CD4-positive, alpha-beta T cell (primary cell): ENCODE measurements at regions not wholly inside any gene's neighbourhood (a gene's known extent, or its start where the extent isn't known, plus 50 kb on each side); places are given as distances from the start of the nearest gene placed in this dataset.
"Not testable (repeated sequence)": the region's sequence is repeated elsewhere in the genome, so short reads cannot be mapped to it uniquely, and the experiment has no call there.

Experiments used
- ATAC-seq: fragments of 200-7000 bp; cut with Tn5 transposase; one replicate; pipeline ENCODE4 v1.10.0; 2022; ENCODE audit warnings: mild to moderate bottlenecking; ENCODE audit not compliant: poor library complexity
- CTCF ChIA-PET: fragments of 350-600 bp; sonication (Branson Sonifier 250); formaldehyde crosslinking; loops from one replicate; lab custom pipeline; 2021; ENCODE audit warnings: antibody characterized with exemption, inconsistent platforms; lab: Charles Lee
- POLR2A ChIA-PET: fragments of 350-600 bp; sonication (Branson Sonifier 250); formaldehyde crosslinking; loops from one replicate; lab custom pipeline; 2021; ENCODE audit warnings: antibody characterized with exemption, inconsistent platforms; lab: Charles Lee
- DNase-seq, 14 experiments: peaks; one replicate each; pipeline ENCODE4 v3.0.0-alpha.2; 2013 to 2020; ENCODE audit warnings: mixed read lengths in 2 of 14
- H3K27ac ChIP-seq, 2 donors: one replicate each; pipeline versions ENCODE4 v1.5.1 to v1.7.0; 2013; ENCODE audit warnings: low read length in 2 of 2, low read depth in 1 of 2, mild to moderate bottlenecking in 1 of 2
- H3K27me3 ChIP-seq, 2 experiments: 1 replicate in 1 of 2; 2 replicates in 1 of 2; pipeline versions ENCODE4 v1.6.1 to v1.7.0; 2013; ENCODE audit warnings: low read length in 2 of 2, control low read depth in 1 of 2, mild to moderate bottlenecking in 1 of 2, moderate library complexity in 1 of 2; ENCODE audit not compliant: insufficient read depth in 2 of 2, control insufficient read depth in 1 of 2
- H3K36me3 ChIP-seq: one replicate; pipeline ENCODE4 v1.6.1; 2013; ENCODE audit warnings: low read length, control low read depth; ENCODE audit not compliant: insufficient read depth
- H3K4me1 ChIP-seq: one replicate; pipeline ENCODE4 v1.6.1; 2013; ENCODE audit warnings: low read length, control low read depth; ENCODE audit not compliant: insufficient read depth
- H3K4me3 ChIP-seq: one replicate; pipeline ENCODE4 v1.5.1; 2013; ENCODE audit warnings: mild to moderate bottlenecking, low read length, moderate library complexity
- H3K9me3 ChIP-seq, 2 experiments: 1 replicate in 1 of 2; 2 replicates in 1 of 2; pipeline versions ENCODE4 v1.6.1 to v1.7.0; 2013; ENCODE audit warnings: low read length in 2 of 2, mild to moderate bottlenecking in 2 of 2, control low read depth in 1 of 2, moderate library complexity in 1 of 2; ENCODE audit not compliant: control insufficient read depth in 1 of 2, insufficient read depth in 1 of 2
- H3K27ac Mint-ChIP-seq: one replicate; pipeline ENCODE4 v1.8.0; 2020; ENCODE audit warnings: mixed read lengths
- H3K27me3 Mint-ChIP-seq: one replicate; pipeline ENCODE4 v1.8.0; 2021; ENCODE audit warnings: mixed read lengths
- H3K36me3 Mint-ChIP-seq: one replicate; pipeline ENCODE4 v1.8.0; 2021; ENCODE audit warnings: low read depth, mixed read lengths
- H3K4me1 Mint-ChIP-seq: one replicate; pipeline ENCODE4 v1.8.0; 2021; ENCODE audit warnings: low read depth, mixed read lengths
- H3K4me3 Mint-ChIP-seq: one replicate; pipeline ENCODE4 v1.8.0; 2020; ENCODE audit warnings: mild to moderate bottlenecking, mixed read lengths
- H3K9me3 Mint-ChIP-seq: one replicate; pipeline ENCODE4 v1.8.0; 2020; ENCODE audit warnings: mixed read lengths
- intact Hi-C, 2 experiments: fragments of 100-400 bp; cut with DNase I in 1 of 2; cut with micrococcal nuclease in 1 of 2; formaldehyde crosslinking; loops; one replicate each; pipeline versions ENCODE4 v1.15.1 to v1.9.0; 2023 to 2025; cut with DNase I, micrococcal nuclease
- TF ChIP-seq, protein P1 (sequence below): fragments of 200-600 bp; IDR thresholded peaks from one replicate; pipeline ENCODE4 v1.8.0; 2022; ENCODE audit warnings: antibody characterized with exemption, mild to moderate bottlenecking

GRCh38 chr7:84900215-84900614 lies 286.6 kb downstream of the SEMA3D start:
- no peaks in the 10 kb centered on the region for H3K9me3 ChIP-seq
- H3K36me3 Mint-ChIP-seq: no peaks in the 10 kb centered on the region
- H3K27me3 Mint-ChIP-seq: no peaks in the 10 kb centered on the region
- H3K27ac ChIP-seq: no peak overlapping the region
- POLR2A ChIA-PET: no interaction called here
- CTCF ChIA-PET: no interaction called here
- intact Hi-C loops: no loop called here
- H3K9me3 Mint-ChIP-seq: peaks cover 2% of the 10 kb centered on the region
- TF ChIP-seq, protein P1, sequence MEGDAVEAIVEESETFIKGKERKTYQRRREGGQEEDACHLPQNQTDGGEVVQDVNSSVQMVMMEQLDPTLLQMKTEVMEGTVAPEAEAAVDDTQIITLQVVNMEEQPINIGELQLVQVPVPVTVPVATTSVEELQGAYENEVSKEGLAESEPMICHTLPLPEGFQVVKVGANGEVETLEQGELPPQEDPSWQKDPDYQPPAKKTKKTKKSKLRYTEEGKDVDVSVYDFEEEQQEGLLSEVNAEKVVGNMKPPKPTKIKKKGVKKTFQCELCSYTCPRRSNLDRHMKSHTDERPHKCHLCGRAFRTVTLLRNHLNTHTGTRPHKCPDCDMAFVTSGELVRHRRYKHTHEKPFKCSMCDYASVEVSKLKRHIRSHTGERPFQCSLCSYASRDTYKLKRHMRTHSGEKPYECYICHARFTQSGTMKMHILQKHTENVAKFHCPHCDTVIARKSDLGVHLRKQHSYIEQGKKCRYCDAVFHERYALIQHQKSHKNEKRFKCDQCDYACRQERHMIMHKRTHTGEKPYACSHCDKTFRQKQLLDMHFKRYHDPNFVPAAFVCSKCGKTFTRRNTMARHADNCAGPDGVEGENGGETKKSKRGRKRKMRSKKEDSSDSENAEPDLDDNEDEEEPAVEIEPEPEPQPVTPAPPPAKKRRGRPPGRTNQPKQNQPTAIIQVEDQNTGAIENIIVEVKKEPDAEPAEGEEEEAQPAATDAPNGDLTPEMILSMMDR: no peak
- no peaks in the 10 kb centered on the region for H3K4me1 Mint-ChIP-seq
- H3K4me1 ChIP-seq: no peaks in the 10 kb centered on the region
- ATAC-seq (no peak), DNase-seq (no peak)
- no peaks in the 10 kb centered on the region for H3K27me3 ChIP-seq
- H3K4me3 Mint-ChIP-seq: no peak overlapping the region
- H3K4me3 ChIP-seq: no peak overlapping the region
- no peaks in the 10 kb centered on the region for H3K36me3 ChIP-seq
- no peak overlapping the region for H3K27ac Mint-ChIP-seq

DNA sequence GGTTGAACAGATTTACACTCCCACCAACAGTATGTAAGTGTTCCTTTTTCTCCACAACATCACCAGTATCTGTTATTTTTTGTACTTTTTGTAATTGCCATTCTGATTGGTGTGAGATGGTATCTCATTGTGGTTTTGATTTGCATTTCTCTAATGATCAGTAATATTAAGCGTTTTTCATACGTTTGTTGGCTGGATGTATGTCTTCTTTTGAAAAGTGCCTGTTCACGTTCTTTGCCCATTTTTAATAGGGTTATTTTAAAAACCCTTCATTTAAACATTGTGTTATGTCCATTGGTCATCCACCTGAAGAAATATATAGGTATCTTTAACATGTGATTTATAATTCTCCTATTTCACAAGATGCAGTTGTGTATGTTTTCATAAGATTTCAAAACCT lies 291.3 kb downstream of the SEMA3D start:
- no peaks in the 10 kb centered on the region for H3K4me1 ChIP-seq
- no peak overlapping the region for H3K4me3 ChIP-seq
- no peak for DNase-seq
- no peak overlapping the region for H3K4me3 Mint-ChIP-seq
- H3K9me3 Mint-ChIP-seq: no peaks in the 10 kb centered on the region
- H3K4me1 Mint-ChIP-seq: no peaks in the 10 kb centered on the region
- TF ChIP-seq, protein P1: no peak
- no peaks in the 10 kb centered on the region for H3K36me3 ChIP-seq
- no peaks in the 10 kb centered on the region for H3K9me3 ChIP-seq
- H3K27me3 Mint-ChIP-seq: no peaks in the 10 kb centered on the region
- no peak for ATAC-seq
- intact Hi-C loops: no loop called here
- H3K27ac ChIP-seq: no peak overlapping the region
- no peaks in the 10 kb centered on the region for H3K36me3 Mint-ChIP-seq
- ChIA-PET POLR2A (no interaction called here), CTCF (no interaction called here)
- H3K27ac Mint-ChIP-seq: no peak overlapping the region
- H3K27me3 ChIP-seq: no peaks in the 10 kb centered on the region

DNA sequence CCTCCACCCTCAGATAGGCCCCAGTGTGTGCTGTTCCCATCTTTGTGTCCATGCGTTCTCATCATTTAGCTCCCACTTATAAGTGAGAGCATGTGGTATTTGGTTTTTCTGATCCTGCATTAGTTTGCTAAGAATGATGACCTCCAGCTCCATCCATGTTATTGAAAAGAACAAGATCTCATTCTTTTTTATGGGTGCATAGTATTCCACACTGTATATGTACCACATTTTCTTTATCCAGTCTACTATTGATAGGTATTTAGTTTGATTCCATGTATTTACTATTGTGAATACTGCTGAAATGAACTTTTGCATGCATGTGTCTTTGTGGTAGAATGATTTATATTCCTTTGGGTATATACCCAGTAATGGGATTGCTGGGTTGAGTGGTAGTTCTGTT lies 303.3 kb downstream of the SEMA3D start:
- H3K27ac ChIP-seq, DNase-seq, ATAC-seq, CTCF ChIA-PET, intact Hi-C loops, H3K27me3 Mint-ChIP-seq, H3K9me3 ChIP-seq, H3K36me3 ChIP-seq, H3K4me1 ChIP-seq, H3K4me3 ChIP-seq, H3K4me1 Mint-ChIP-seq, H3K27me3 ChIP-seq, H3K27ac Mint-ChIP-seq, POLR2A ChIA-PET, H3K36me3 Mint-ChIP-seq, H3K4me3 Mint-ChIP-seq, H3K9me3 Mint-ChIP-seq: not testable (repeated sequence)

GRCh38 chr7:84880326-84880997 lies 306.4 kb downstream of the SEMA3D start:
- H3K27ac Mint-ChIP-seq, H3K27ac ChIP-seq, H3K4me1 Mint-ChIP-seq, POLR2A ChIA-PET, H3K4me3 ChIP-seq, H3K27me3 Mint-ChIP-seq, H3K4me1 ChIP-seq, H3K36me3 Mint-ChIP-seq, ATAC-seq, H3K27me3 ChIP-seq, H3K4me3 Mint-ChIP-seq, intact Hi-C loops, CTCF ChIA-PET, H3K36me3 ChIP-seq, H3K9me3 Mint-ChIP-seq: not testable (repeated sequence)
- peaks cover 0 to 10% of the 10 kb centered on the region in 2 experiments for H3K9me3 ChIP-seq
- DNase-seq: peak in 1 of 14 experiments; percentile 5
